ENCODE measurements at regions not wholly inside any gene's neighbourhood (a gene's known extent, or its start where the extent isn't known, plus 50 kb on each side); places are given as distances from the start of the nearest gene placed in this dataset.

- no peak for TF ChIP-seq CTCF (IDR thresholded peaks at IDR 0.05)
- TF ChIP-seq RAD21 (conservative IDR thresholded peaks at IDR 0.05 in 1 of 2, IDR thresholded peaks at IDR 0.05 in 1 of 2), result no peak
- TF ChIP-seq CEBPB (IDR thresholded peaks at IDR 0.05), result no peak
- no peak for TF ChIP-seq SMC3 (IDR thresholded peaks at IDR 0.05)
- no peak for TF ChIP-seq REST (IDR thresholded peaks at IDR 0.05)
These were observed 56.2 kb upstream of the ENAH start for GRCh38 chr1:225709101-225709500.

Data from A549 (cell line).